ENCODE measurements at regions not wholly inside any gene's neighbourhood (a gene's known extent, or its start where the extent isn't known, plus 50 kb on each side); places are given as distances from the start of the nearest gene placed in this dataset.

- no peak for TF ChIP-seq CTCF (IDR thresholded peaks at IDR 0.05; ENCODE audit: low read depth, low read length)
- Histone ChIP-seq H3K9me3 (no peaks in the 10 kb centered on the region), H3K36me3 (no peaks in the 10 kb centered on the region), H3K4me1 (peaks cover 8% of the 10 kb centered on the region), H3K27me3 (no peaks in the 10 kb centered on the region), H3K4me3 (ENCODE audit: low read depth, low read length) (no peak overlapping the region)
- no peak for DNase-seq
Observed at GRCh38 chr4:3582091-3582475, 49.9 kb upstream of the LRPAP1 start.
